ENCODE measurements at regions not wholly inside any gene's neighbourhood (a gene's known extent, or its start where the extent isn't known, plus 50 kb on each side); places are given as distances from the start of the nearest gene placed in this dataset.
"Not testable (repeated sequence)": the region's sequence is repeated elsewhere in the genome, so short reads cannot be mapped to it uniquely, and the experiment has no call there.

DNA sequence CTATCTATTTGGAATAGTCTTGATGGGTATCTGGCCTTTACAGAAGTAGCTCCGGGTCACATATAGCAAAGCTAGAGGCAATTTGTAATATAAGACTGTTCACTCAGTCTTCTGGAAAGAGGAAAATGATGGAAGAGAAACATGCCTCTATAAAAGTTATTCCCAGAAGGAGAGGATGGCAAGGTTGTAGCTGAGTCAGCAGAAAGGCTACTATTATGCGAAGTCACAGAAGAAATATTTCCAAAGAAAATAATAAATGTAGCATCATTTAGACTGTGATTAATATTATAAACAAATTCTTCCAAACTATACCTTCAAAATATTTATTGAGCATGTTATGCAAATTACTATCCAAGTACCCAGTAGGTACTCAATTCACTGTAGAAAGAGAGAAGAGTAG lies 1027.7 kb upstream of the TMEFF2 start:
- Histone ChIP-seq H3K27me3 (no peaks in the 10 kb centered on the region), H3K36me3 (no peaks in the 10 kb centered on the region), H3K4me1 (ENCODE audit: control insufficient read depth in 1 of 2, insufficient read depth in 1 of 2, low read depth in 1 of 2, low read length in 1 of 2) (no peaks in the 10 kb centered on the region), H3K4me3 (ENCODE audit: low read depth in 1 of 2, low read length in 1 of 2) (no peak overlapping the region), H3K27ac (no peak overlapping the region), H3K9me3 (no peaks in the 10 kb centered on the region)
- no peak for TF ChIP-seq CTCF (IDR thresholded peaks at IDR 0.05)

- Histone ChIP-seq H3K27me3 (no peaks in the 10 kb centered on the region), H3K9me3 (no peaks in the 10 kb centered on the region), H3K27ac (no peak overlapping the region), H3K36me3 (no peaks in the 10 kb centered on the region), H3K4me3 (ENCODE audit: low read depth in 1 of 2, low read length in 1 of 2) (no peak overlapping the region), H3K4me1 (ENCODE audit: control insufficient read depth in 1 of 2, insufficient read depth in 1 of 2, low read depth in 1 of 2, low read length in 1 of 2) (no peaks in the 10 kb centered on the region)
- no peak for TF ChIP-seq CTCF (IDR thresholded peaks at IDR 0.05)
Observed at GRCh38 chr2:193219413-193219812, 1024.7 kb upstream of the TMEFF2 start.

- no peak for TF ChIP-seq CTCF (IDR thresholded peaks at IDR 0.05)
- Histone ChIP-seq H3K4me3 (ENCODE audit: low read depth in 1 of 2, low read length in 1 of 2) (no peak overlapping the region), H3K27me3 (no peaks in the 10 kb centered on the region), H3K4me1 (ENCODE audit: control insufficient read depth in 1 of 2, insufficient read depth in 1 of 2, low read depth in 1 of 2, low read length in 1 of 2) (no peaks in the 10 kb centered on the region), H3K36me3 (no peaks in the 10 kb centered on the region), H3K9me3 (no peaks in the 10 kb centered on the region), H3K27ac (no peak overlapping the region)
Observed at GRCh38 chr2:193201583-193201982, 1006.9 kb upstream of the TMEFF2 start.

DNA sequence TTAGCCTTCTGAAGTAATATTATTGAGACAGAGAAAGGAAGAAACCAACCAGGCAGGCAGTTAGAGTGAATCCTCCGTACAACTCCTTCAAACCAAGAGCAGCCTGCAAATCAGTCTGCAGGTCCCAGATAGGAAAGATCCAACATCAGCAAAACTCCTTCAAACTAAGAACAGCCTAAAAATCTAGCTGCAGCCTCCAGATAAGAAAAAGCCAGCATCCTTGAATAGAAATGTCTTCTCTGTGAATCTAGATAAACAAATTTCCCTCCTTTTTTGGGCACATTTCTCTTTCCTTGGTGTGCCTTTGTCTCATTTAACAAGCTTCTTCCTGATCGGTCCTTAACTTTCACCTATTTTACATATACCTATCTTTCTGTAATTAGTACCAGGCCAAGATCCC lies 1004.6 kb upstream of the TMEFF2 start:
- Histone ChIP-seq H3K4me3 (ENCODE audit: low read depth in 1 of 2, low read length in 1 of 2) (no peak overlapping the region), H3K9me3 (no peaks in the 10 kb centered on the region), H3K4me1 (ENCODE audit: control insufficient read depth in 1 of 2, insufficient read depth in 1 of 2, low read depth in 1 of 2, low read length in 1 of 2) (no peaks in the 10 kb centered on the region), H3K27ac (no peak overlapping the region), H3K36me3 (no peaks in the 10 kb centered on the region), H3K27me3 (no peaks in the 10 kb centered on the region)
- no peak for TF ChIP-seq CTCF (IDR thresholded peaks at IDR 0.05)

GRCh38 chr2:193187816-193188215 lies 993.1 kb upstream of the TMEFF2 start:
- Histone ChIP-seq H3K27me3 (no peaks in the 10 kb centered on the region), H3K27ac (no peak overlapping the region), H3K9me3 (no peaks in the 10 kb centered on the region), H3K4me3 (ENCODE audit: low read depth in 1 of 2, low read length in 1 of 2) (no peak overlapping the region), H3K36me3 (no peaks in the 10 kb centered on the region), H3K4me1 (ENCODE audit: control insufficient read depth in 1 of 2, insufficient read depth in 1 of 2, low read depth in 1 of 2, low read length in 1 of 2) (no peaks in the 10 kb centered on the region)
- no peak for TF ChIP-seq CTCF (IDR thresholded peaks at IDR 0.05)

DNA sequence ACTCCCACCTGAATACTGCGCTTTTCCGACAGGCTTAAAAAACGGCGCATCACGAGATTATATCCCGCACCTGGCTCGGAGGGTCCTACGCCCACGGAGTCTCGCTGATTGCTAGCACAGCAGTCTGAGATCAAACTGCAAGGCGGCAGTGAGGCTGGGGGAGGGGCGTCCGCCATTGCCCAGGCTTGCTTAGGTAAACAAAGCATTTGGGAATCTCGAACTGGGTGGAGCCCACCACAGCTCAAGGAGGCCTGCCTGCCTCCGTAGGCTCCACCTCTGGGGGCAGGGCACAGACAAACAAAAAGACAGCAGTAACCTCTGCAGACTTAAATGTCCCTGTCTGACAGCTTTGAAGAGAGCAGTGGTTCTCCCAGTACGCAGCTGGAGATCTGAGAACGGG lies 976.2 kb upstream of the TMEFF2 start:
- not testable (repeated sequence) for H3K4me3 ChIP-seq (ENCODE audit: low read depth in 1 of 2, low read length in 1 of 2); H3K27me3 ChIP-seq; H3K9me3 ChIP-seq; H3K27ac ChIP-seq; H3K36me3 ChIP-seq; H3K4me1 ChIP-seq (ENCODE audit: control insufficient read depth in 1 of 2, insufficient read depth in 1 of 2, low read depth in 1 of 2, low read length in 1 of 2)
